Panc1 (cell line): ENCODE measurements at regions not wholly inside any gene's neighbourhood (a gene's known extent, or its start where the extent isn't known, plus 50 kb on each side); places are given as distances from the start of the nearest gene placed in this dataset.

Source experiments
- ATAC-seq: fragments of 200-7000 bp; cut with Tn5 transposase; 2 replicates; pipeline ENCODE4 v1.9.1; 2020; ENCODE audit warnings: mild to moderate bottlenecking, moderate library complexity
- BruUV-seq: library from RNA; stranded (reverse); fragments of 400-500 nt; replicated peaks from 2 replicates; lab custom pipeline; 2021; lab: Mats Ljungman, UMichigan
- CTCF ChIA-PET: fragments of 300-600 bp; sonication (Branson Sonifier 250); formaldehyde crosslinking; loops from one replicate; lab custom pipeline; 2022; ENCODE audit warnings: antibody characterized with exemption; lab: Charles Lee
- POLR2A ChIA-PET: fragments of 300-600 bp; sonication (Branson Sonifier 250); formaldehyde crosslinking; loops from one replicate; lab custom pipeline; 2022; ENCODE audit warnings: antibody characterized with exemption; lab: Charles Lee
- DNase-seq: peaks from one replicate; pipeline ENCODE4 v3.0.0-alpha.2; 2010; ENCODE audit warnings: low read depth, low spot score
- H3K27ac ChIP-seq: 2 replicates; pipeline ENCODE4 v1.5.1; 2011; ENCODE audit warnings: mild to moderate bottlenecking, low read length, inconsistent platforms
- H3K27me3 ChIP-seq: fragments of 200-500 bp; sonication (Bioruptor generic); 2 replicates; pipeline ENCODE4 v1.6.0; 2014; ENCODE audit warnings: low read length, inconsistent platforms; ENCODE audit not compliant: control insufficient read depth, insufficient read depth
- H3K36me3 ChIP-seq: fragments of 200-500 bp; sonication (Bioruptor generic); 2 replicates; pipeline ENCODE4 v1.5.1; 2014; ENCODE audit warnings: inconsistent platforms, mild to moderate bottlenecking, low read length, moderate library complexity; ENCODE audit not compliant: control insufficient read depth, insufficient read depth
- H3K4me1 ChIP-seq: 2 replicates; pipeline ENCODE4 v1.5.1; 2011; ENCODE audit warnings: inconsistent platforms, mild to moderate bottlenecking, low read length, moderate library complexity; ENCODE audit not compliant: control insufficient read depth, insufficient read depth
- H3K4me3 ChIP-seq, 2 experiments: 2 replicates each; pipeline ENCODE4 v1.5.1; 2011 to 2012; ENCODE audit warnings: low read depth in 2 of 2, low read length in 2 of 2, mild to moderate bottlenecking in 2 of 2, inconsistent platforms in 1 of 2, moderate library complexity in 1 of 2
- H3K9me3 ChIP-seq: fragments of 200-500 bp; sonication (Bioruptor generic); 2 replicates; pipeline ENCODE4 v1.5.1; 2014; ENCODE audit warnings: low read depth, mild to moderate bottlenecking, inconsistent platforms, low read length, moderate library complexity; ENCODE audit not compliant: control insufficient read depth, insufficient read depth
- POLR2AphosphoS5 ChIP-seq: IDR thresholded peaks from 2 replicates; pipeline ENCODE4 v1.6.1; 2012; ENCODE audit warnings: mild to moderate bottlenecking, low read depth, low read length, moderate library complexity
- SIN3A ChIP-seq: IDR thresholded peaks from 2 replicates; pipeline ENCODE4 v1.6.1; 2012; ENCODE audit warnings: low read depth, mild to moderate bottlenecking, low read length, moderate library complexity, borderline replicate concordance; ENCODE audit not compliant: insufficient read depth
- TCF7L2 ChIP-seq: IDR thresholded peaks from 2 replicates; pipeline ENCODE4 v1.6.1; 2011; ENCODE audit warnings: mild to moderate bottlenecking, low read depth, low read length, inconsistent platforms
- in situ Hi-C: cut with HindIII; loops from 2 replicates; pipeline ENCODE4 v1.10.0; 2016; ENCODE audit warnings: low sequenced_read_pairs, low pct_unique_long_range_greater_than_20kb
- intact Hi-C: fragments of 100-400 bp; cut with micrococcal nuclease; formaldehyde crosslinking; loops from one replicate; pipeline ENCODE4 v1.10.0; 2022; ENCODE audit not compliant: unreplicated experiment
- TF ChIP-seq, protein P1 (sequence below): fragments of 450-650 bp; IDR thresholded peaks from 2 replicates; pipeline ENCODE4 v1.5.1; 2017; ENCODE audit warnings: mild to moderate bottlenecking
- TF ChIP-seq, protein P2 (sequence below), 2 experiments: IDR thresholded peaks; 2 replicates each; pipeline ENCODE4 v1.6.1; 2011 to 2012; ENCODE audit warnings: low read depth in 2 of 2, control low read depth in 1 of 2, low read length in 1 of 2, mild to moderate bottlenecking in 1 of 2, moderate library complexity in 1 of 2; ENCODE audit not compliant: insufficient read depth in 1 of 2

- ATAC-seq (no peak), DNase-seq (no peak)
- H3K27me3 ChIP-seq, result no peaks in the 10 kb centered on the region
- H3K27ac ChIP-seq, result no peak overlapping the region
- intact Hi-C loops (no loop called here), in situ Hi-C loops (no loop called here)
- H3K36me3 ChIP-seq, result no peaks in the 10 kb centered on the region
- no peaks in the 10 kb centered on the region for H3K4me1 ChIP-seq
- no peak for TF ChIP-seq POLR2AphosphoS5
- TF ChIP-seq TCF7L2, result no peak
- TF ChIP-seq SIN3A, result no peak
- TF ChIP-seq, protein P1, sequence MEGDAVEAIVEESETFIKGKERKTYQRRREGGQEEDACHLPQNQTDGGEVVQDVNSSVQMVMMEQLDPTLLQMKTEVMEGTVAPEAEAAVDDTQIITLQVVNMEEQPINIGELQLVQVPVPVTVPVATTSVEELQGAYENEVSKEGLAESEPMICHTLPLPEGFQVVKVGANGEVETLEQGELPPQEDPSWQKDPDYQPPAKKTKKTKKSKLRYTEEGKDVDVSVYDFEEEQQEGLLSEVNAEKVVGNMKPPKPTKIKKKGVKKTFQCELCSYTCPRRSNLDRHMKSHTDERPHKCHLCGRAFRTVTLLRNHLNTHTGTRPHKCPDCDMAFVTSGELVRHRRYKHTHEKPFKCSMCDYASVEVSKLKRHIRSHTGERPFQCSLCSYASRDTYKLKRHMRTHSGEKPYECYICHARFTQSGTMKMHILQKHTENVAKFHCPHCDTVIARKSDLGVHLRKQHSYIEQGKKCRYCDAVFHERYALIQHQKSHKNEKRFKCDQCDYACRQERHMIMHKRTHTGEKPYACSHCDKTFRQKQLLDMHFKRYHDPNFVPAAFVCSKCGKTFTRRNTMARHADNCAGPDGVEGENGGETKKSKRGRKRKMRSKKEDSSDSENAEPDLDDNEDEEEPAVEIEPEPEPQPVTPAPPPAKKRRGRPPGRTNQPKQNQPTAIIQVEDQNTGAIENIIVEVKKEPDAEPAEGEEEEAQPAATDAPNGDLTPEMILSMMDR, result no peak
- TF ChIP-seq, protein P2, sequence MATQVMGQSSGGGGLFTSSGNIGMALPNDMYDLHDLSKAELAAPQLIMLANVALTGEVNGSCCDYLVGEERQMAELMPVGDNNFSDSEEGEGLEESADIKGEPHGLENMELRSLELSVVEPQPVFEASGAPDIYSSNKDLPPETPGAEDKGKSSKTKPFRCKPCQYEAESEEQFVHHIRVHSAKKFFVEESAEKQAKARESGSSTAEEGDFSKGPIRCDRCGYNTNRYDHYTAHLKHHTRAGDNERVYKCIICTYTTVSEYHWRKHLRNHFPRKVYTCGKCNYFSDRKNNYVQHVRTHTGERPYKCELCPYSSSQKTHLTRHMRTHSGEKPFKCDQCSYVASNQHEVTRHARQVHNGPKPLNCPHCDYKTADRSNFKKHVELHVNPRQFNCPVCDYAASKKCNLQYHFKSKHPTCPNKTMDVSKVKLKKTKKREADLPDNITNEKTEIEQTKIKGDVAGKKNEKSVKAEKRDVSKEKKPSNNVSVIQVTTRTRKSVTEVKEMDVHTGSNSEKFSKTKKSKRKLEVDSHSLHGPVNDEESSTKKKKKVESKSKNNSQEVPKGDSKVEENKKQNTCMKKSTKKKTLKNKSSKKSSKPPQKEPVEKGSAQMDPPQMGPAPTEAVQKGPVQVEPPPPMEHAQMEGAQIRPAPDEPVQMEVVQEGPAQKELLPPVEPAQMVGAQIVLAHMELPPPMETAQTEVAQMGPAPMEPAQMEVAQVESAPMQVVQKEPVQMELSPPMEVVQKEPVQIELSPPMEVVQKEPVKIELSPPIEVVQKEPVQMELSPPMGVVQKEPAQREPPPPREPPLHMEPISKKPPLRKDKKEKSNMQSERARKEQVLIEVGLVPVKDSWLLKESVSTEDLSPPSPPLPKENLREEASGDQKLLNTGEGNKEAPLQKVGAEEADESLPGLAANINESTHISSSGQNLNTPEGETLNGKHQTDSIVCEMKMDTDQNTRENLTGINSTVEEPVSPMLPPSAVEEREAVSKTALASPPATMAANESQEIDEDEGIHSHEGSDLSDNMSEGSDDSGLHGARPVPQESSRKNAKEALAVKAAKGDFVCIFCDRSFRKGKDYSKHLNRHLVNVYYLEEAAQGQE (IDR thresholded peaks at IDR 0.05; ENCODE audit: insufficient read depth in 1 of 2, low read depth in 2 of 2, low read length in 1 of 2), result no peak
- H3K9me3 ChIP-seq, result no peaks in the 10 kb centered on the region
- POLR2A ChIA-PET, result no interaction called here
- no TSS peak for BruUV-seq
- H3K4me3 ChIP-seq, result no peak overlapping the region
- CTCF ChIA-PET, result no interaction called here
Measured at GRCh38 chr4:155614111-155614762, 52.4 kb upstream of the GUCY1A1 start.

DNA sequence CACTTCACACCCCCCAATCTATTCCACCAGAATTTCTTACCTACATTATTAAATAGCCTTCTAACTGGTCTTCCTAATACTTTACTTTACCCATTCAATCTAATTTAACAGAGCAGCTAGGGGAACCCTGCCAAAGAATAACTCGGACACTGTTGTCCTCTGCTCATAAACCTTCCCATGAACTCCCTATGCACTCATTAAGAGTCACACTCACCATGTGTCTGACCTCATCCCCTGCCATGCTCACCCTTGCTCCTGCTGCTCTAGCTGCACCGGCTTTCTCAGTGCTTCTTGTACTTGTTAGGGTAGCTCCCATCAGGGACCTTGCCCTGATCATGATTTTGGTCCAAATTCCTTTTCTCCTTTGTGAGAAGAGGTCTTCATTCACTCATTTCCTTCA lies 54.6 kb upstream of the GUCY1A1 start:
- in situ Hi-C loops, result no loop called here
- no peak overlapping the region for H3K4me3 ChIP-seq
- no peaks in the 10 kb centered on the region for H3K9me3 ChIP-seq
- ChIA-PET POLR2A (no interaction called here), CTCF (no interaction called here)
- BruUV-seq, result no TSS peak
- H3K36me3 ChIP-seq, result no peaks in the 10 kb centered on the region
- DNase-seq (no peak), ATAC-seq (no peak)
- H3K4me1 ChIP-seq, result no peaks in the 10 kb centered on the region
- intact Hi-C loops, result no loop called here
- TF ChIP-seq SIN3A (no peak), POLR2AphosphoS5 (no peak), TCF7L2 (no peak)
- TF ChIP-seq, protein P2 (IDR thresholded peaks at IDR 0.05; ENCODE audit: insufficient read depth in 1 of 2, low read depth in 2 of 2, low read length in 1 of 2), result no peak
- TF ChIP-seq, protein P1, result no peak
- H3K27me3 ChIP-seq, result no peaks in the 10 kb centered on the region
- H3K27ac ChIP-seq, result no peak overlapping the region
